Gastroesophageal sphincter (tissue), 3 donors: ENCODE measurements at regions not wholly inside any gene's neighbourhood (a gene's known extent, or its start where the extent isn't known, plus 50 kb on each side); places are given as distances from the start of the nearest gene placed in this dataset.

Experiments
- CTCF ChIP-seq, 4 experiments: fragments of 200-600 bp in 2 of 4; fragments of 450-650 bp in 2 of 4; sonication (generic) in 1 of 4; IDR thresholded peaks; one replicate each; pipeline ENCODE4 v1.5.1; 2017 to 2019; ENCODE audit warnings: antibody characterized with exemption in 4 of 4, mild to moderate bottlenecking in 2 of 4, moderate library complexity in 2 of 4
- EP300 ChIP-seq: sonication (generic); formaldehyde crosslinking; IDR thresholded peaks from one replicate; pipeline ENCODE4 v1.6.1; 2017; ENCODE audit warnings: antibody characterized with exemption, mild to moderate bottlenecking
- POLR2A ChIP-seq, 2 donors: fragments of 450-650 bp; IDR thresholded peaks; one replicate each; pipeline ENCODE4 v1.6.1; 2017; ENCODE audit warnings: antibody characterized with exemption in 2 of 2, mild to moderate bottlenecking in 2 of 2, moderate library complexity in 1 of 2

- TF ChIP-seq CTCF (IDR thresholded peaks at IDR 0.05) (no peak), POLR2A (IDR thresholded peaks at IDR 0.05) (no peak), EP300 (no peak)
These were observed 1499.7 kb upstream of the AGA start for GRCh38 chr4:178941975-178942374.
